A673 (cell line): ENCODE measurements at regions not wholly inside any gene's neighbourhood (a gene's known extent, or its start where the extent isn't known, plus 50 kb on each side); places are given as distances from the start of the nearest gene placed in this dataset.

Source experiments
- BruUV-seq: library from RNA; stranded (reverse); fragments of 400-500 nt; replicated peaks from 2 replicates; lab custom pipeline; 2021; lab: Mats Ljungman, UMichigan
- CTCF ChIA-PET: fragments of 300-600 bp; sonication (Branson Sonifier 250); formaldehyde crosslinking; loops from one replicate; lab custom pipeline; 2022; ENCODE audit warnings: antibody characterized with exemption; lab: Charles Lee
- POLR2A ChIA-PET: fragments of 300-600 bp; sonication (Branson Sonifier 250); formaldehyde crosslinking; loops from one replicate; lab custom pipeline; 2022; ENCODE audit warnings: antibody characterized with exemption; ENCODE audit not compliant: low non-redundant PET; lab: Charles Lee
- DNase-seq: peaks from one replicate; pipeline ENCODE4 v3.0.0-alpha.2; 2015; ENCODE audit warnings: low spot score
- H3K27ac ChIP-seq: fragments of 200-600 bp; sonication (generic); 2 replicates; pipeline ENCODE4 v1.5.1; 2016; ENCODE audit warnings: mixed run types, low read depth, mild to moderate bottlenecking, mixed read lengths, antibody characterized with exemption, low read length; ENCODE audit not compliant: poor library complexity, severe bottlenecking
- H3K27me3 ChIP-seq: fragments of 200-600 bp; sonication (generic); replicated peaks from 2 replicates; pipeline ENCODE4 v1.6.1; 2017; ENCODE audit warnings: mixed run types, low read depth, mild to moderate bottlenecking, mixed read lengths, antibody characterized with exemption, low read length; ENCODE audit not compliant: insufficient read depth, poor library complexity
- H3K36me3 ChIP-seq: fragments of 200-600 bp; sonication (generic); 2 replicates; pipeline ENCODE4 v1.6.1; 2016; ENCODE audit warnings: mixed run types, mild to moderate bottlenecking, mixed read lengths, antibody characterized with exemption, low read length; ENCODE audit not compliant: insufficient read depth, poor library complexity, severe bottlenecking
- H3K4me1 ChIP-seq: fragments of 200-600 bp; sonication (generic); 2 replicates; pipeline ENCODE4 v1.6.1; 2017; ENCODE audit warnings: mixed run types, mild to moderate bottlenecking, mixed read lengths, antibody characterized with exemption, low read length; ENCODE audit not compliant: insufficient read depth, poor library complexity, severe bottlenecking
- H3K4me3 ChIP-seq: fragments of 200-600 bp; sonication (generic); 2 replicates; pipeline ENCODE4 v1.5.1; 2016; ENCODE audit warnings: low read depth, mixed run types, mild to moderate bottlenecking, mixed read lengths, low read length; ENCODE audit not compliant: poor library complexity, severe bottlenecking
- H3K9me3 ChIP-seq: fragments of 200-600 bp; sonication (generic); 2 replicates; pipeline ENCODE4 v1.6.1; 2016; ENCODE audit warnings: mixed run types, low read depth, mild to moderate bottlenecking, mixed read lengths, antibody characterized with exemption, low read length; ENCODE audit not compliant: poor library complexity, severe bottlenecking
- CTCF ChIP-seq: fragments of 300-800, 200-600 bp; sonication (generic); conservative IDR thresholded peaks from 2 replicates; pipeline ENCODE4 v1.5.1; 2017; ENCODE audit warnings: low read depth, mild to moderate bottlenecking, antibody characterized with exemption, low read length, moderate library complexity, mixed read lengths
- EZH2 ChIP-seq: fragments of 200-600 bp; sonication (generic); IDR thresholded peaks from 2 replicates; pipeline ENCODE4 v1.6.1; 2017; ENCODE audit warnings: borderline replicate concordance, low read depth, mild to moderate bottlenecking, mixed read lengths, antibody characterized with exemption, low read length; ENCODE audit not compliant: poor library complexity, severe bottlenecking
- intact Hi-C: fragments of 100-400 bp; cut with micrococcal nuclease; formaldehyde crosslinking; loops from one replicate; pipeline ENCODE4 v1.10.0; 2022; ENCODE audit not compliant: unreplicated experiment

GRCh38 chr14:75363570-75364227 lies 64.1 kb upstream of the JDP2 start:
- BruUV-seq: no TSS peak
- Histone ChIP-seq H3K27me3 (peaks cover 16% of the 10 kb centered on the region), H3K4me3 (no peak overlapping the region), H3K27ac (no peak overlapping the region), H3K9me3 (no peaks in the 10 kb centered on the region), H3K4me1 (no peaks in the 10 kb centered on the region), H3K36me3 (no peaks in the 10 kb centered on the region)
- no peak for DNase-seq
- no peak for TF ChIP-seq CTCF
- TF ChIP-seq EZH2: no peak
- POLR2A ChIA-PET: no interaction called here
- intact Hi-C loops: no loop called here
- CTCF ChIA-PET: no interaction called here

- Histone ChIP-seq H3K27ac (no peak overlapping the region), H3K9me3 (no peaks in the 10 kb centered on the region), H3K36me3 (no peaks in the 10 kb centered on the region), H3K4me3 (no peak overlapping the region), H3K4me1 (no peaks in the 10 kb centered on the region), H3K27me3 (peaks cover 16% of the 10 kb centered on the region)
- DNase-seq: no peak
- ChIA-PET POLR2A (no interaction called here), CTCF (no interaction called here)
- TF ChIP-seq EZH2: no peak
- intact Hi-C loops: no loop called here
- no TSS peak for BruUV-seq
Observed at GRCh38 chr14:75365116-75365515, 62.7 kb upstream of the JDP2 start.

- intact Hi-C loops: no loop called here
- H3K9me3 ChIP-seq: no peaks in the 10 kb centered on the region
- BruUV-seq: no TSS peak
- H3K27ac ChIP-seq: no peak overlapping the region
- no peak overlapping the region for H3K4me3 ChIP-seq
- no peak for DNase-seq
- CTCF ChIA-PET: no interaction called here
- TF ChIP-seq CTCF: no peak
- TF ChIP-seq EZH2: no peak
- POLR2A ChIA-PET: no interaction called here
- H3K36me3 ChIP-seq: no peaks in the 10 kb centered on the region
- peaks cover 23% of the 10 kb centered on the region for H3K27me3 ChIP-seq
- H3K4me1 ChIP-seq: no peaks in the 10 kb centered on the region
Observed at GRCh38 chr14:75366963-75367362, 60.9 kb upstream of the JDP2 start.

GRCh38 chr14:75368333-75368732 lies 59.5 kb upstream of the JDP2 start:
- POLR2A ChIA-PET: no interaction called here
- H3K27ac ChIP-seq: no peak overlapping the region
- H3K36me3 ChIP-seq: no peaks in the 10 kb centered on the region
- peaks cover 19% of the 10 kb centered on the region for H3K27me3 ChIP-seq
- BruUV-seq: no TSS peak
- H3K4me3 ChIP-seq: no peak overlapping the region
- no peak for DNase-seq
- no peak for TF ChIP-seq CTCF
- TF ChIP-seq EZH2: no peak
- intact Hi-C loops: no loop called here
- CTCF ChIA-PET: no interaction called here
- H3K4me1 ChIP-seq: peaks cover 3% of the 10 kb centered on the region
- H3K9me3 ChIP-seq: no peaks in the 10 kb centered on the region
